Peyer's patch (tissue), 4 donors: ENCODE measurements at regions not wholly inside any gene's neighbourhood (a gene's known extent, or its start where the extent isn't known, plus 50 kb on each side); places are given as distances from the start of the nearest gene placed in this dataset.

ENCODE experiments used
- DNase-seq, 3 donors: peaks; one replicate each; pipeline ENCODE4 v3.0.0-alpha.2; 2017 to 2019
- H3K27ac ChIP-seq, 4 donors: fragments of 200-600 bp; sonication (generic); one replicate each; pipeline ENCODE4 v1.5.1; 2016 to 2019
- H3K27me3 ChIP-seq, 2 donors: fragments of 200-600 bp; sonication (generic); one replicate each; pipeline ENCODE4 v1.5.1; 2019
- H3K36me3 ChIP-seq, 3 donors: fragments of 200-600 bp; sonication (generic); one replicate each; pipeline ENCODE4 v1.5.1; 2016 to 2019
- H3K4me1 ChIP-seq, 4 donors: fragments of 200-600 bp; sonication (generic); one replicate each; pipeline ENCODE4 v1.5.1; 2016 to 2019
- H3K4me3 ChIP-seq, 4 donors: fragments of 200-600 bp; sonication (generic); 1 replicate in 3 of 4; 2 replicates in 1 of 4; pipeline ENCODE4 v1.5.1; 2016 to 2019; ENCODE audit warnings: mild to moderate bottlenecking in 1 of 4
- H3K9me3 ChIP-seq, 4 donors: fragments of 200-600 bp; sonication (generic); one replicate each; pipeline ENCODE4 v1.5.1; 2016 to 2019; ENCODE audit warnings: mild to moderate bottlenecking in 1 of 4
- CTCF ChIP-seq, 6 experiments: fragments of 450-650 bp in 4 of 6; fragments of 200-600 bp in 2 of 6; sonication (generic) in 1 of 6; IDR thresholded peaks; one replicate each; pipeline ENCODE4 v1.5.1; 2017 to 2019; ENCODE audit warnings: antibody characterized with exemption in 6 of 6, mild to moderate bottlenecking in 3 of 6, moderate library complexity in 1 of 6
- POLR2A ChIP-seq, 2 donors: fragments of 450-650 bp; IDR thresholded peaks; one replicate each; pipeline ENCODE4 v1.5.1; 2017; ENCODE audit warnings: antibody characterized with exemption in 2 of 2, mild to moderate bottlenecking in 2 of 2, moderate library complexity in 2 of 2

- Histone ChIP-seq H3K4me1 (no peaks in the 10 kb centered on the region), H3K9me3 (no peaks in the 10 kb centered on the region), H3K36me3 (no peaks in the 10 kb centered on the region), H3K4me3 (no peak overlapping the region), H3K27me3 (no peaks in the 10 kb centered on the region), H3K27ac (no peak overlapping the region)
- TF ChIP-seq CTCF (IDR thresholded peaks at IDR 0.05) (no peak), POLR2A (IDR thresholded peaks at IDR 0.05) (no peak)
- DNase-seq, result no peak
These were observed 316.2 kb upstream of the NAV3 start for GRCh38 chr12:77514511-77514910.

- TF ChIP-seq CTCF (IDR thresholded peaks at IDR 0.05), result no peak
- no peak overlapping the region for H3K27ac ChIP-seq
- no peaks in the 10 kb centered on the region for H3K4me1 ChIP-seq
- H3K27me3 ChIP-seq, result no peaks in the 10 kb centered on the region
- no peak for DNase-seq
- H3K36me3 ChIP-seq, result no peaks in the 10 kb centered on the region
- no peaks in the 10 kb centered on the region for H3K9me3 ChIP-seq
- H3K4me3 ChIP-seq, result no peak overlapping the region
These were observed 319.7 kb upstream of the NAV3 start for GRCh38 chr12:77510985-77511384.

GRCh38 chr12:77504466-77504865 is 326.2 kb upstream of the NAV3 start:
- no peak overlapping the region for H3K27ac ChIP-seq
- no peak overlapping the region for H3K4me3 ChIP-seq

GRCh38 chr12:77500089-77500488 is 330.6 kb upstream of the NAV3 start:
- TF ChIP-seq POLR2A (IDR thresholded peaks at IDR 0.05) (no peak), CTCF (IDR thresholded peaks at IDR 0.05) (no peak)
- H3K27ac ChIP-seq, result no peak overlapping the region
- no peak overlapping the region for H3K4me3 ChIP-seq
- no peaks in the 10 kb centered on the region for H3K4me1 ChIP-seq
- no peak for DNase-seq
- no peaks in the 10 kb centered on the region for H3K9me3 ChIP-seq
- no peaks in the 10 kb centered on the region for H3K27me3 ChIP-seq
- H3K36me3 ChIP-seq, result no peaks in the 10 kb centered on the region

More at GRCh38 chr12:77504466-77504865, 326.2 kb upstream of the NAV3 start:
- H3K27me3 ChIP-seq, result no peaks in the 10 kb centered on the region
- no peaks in the 10 kb centered on the region for H3K9me3 ChIP-seq
- no peaks in the 10 kb centered on the region for H3K4me1 ChIP-seq
- TF ChIP-seq POLR2A (IDR thresholded peaks at IDR 0.05) (no peak), CTCF (IDR thresholded peaks at IDR 0.05) (no peak)
- DNase-seq, result no peak
- H3K36me3 ChIP-seq, result no peaks in the 10 kb centered on the region

GRCh38 chr12:77497647-77498046 is 333.0 kb upstream of the NAV3 start:
- Histone ChIP-seq H3K36me3 (no peaks in the 10 kb centered on the region), H3K4me1 (no peaks in the 10 kb centered on the region), H3K27ac (no peak overlapping the region), H3K4me3 (no peak overlapping the region), H3K9me3 (no peaks in the 10 kb centered on the region), H3K27me3 (no peaks in the 10 kb centered on the region)
- TF ChIP-seq CTCF (IDR thresholded peaks at IDR 0.05) (no peak), POLR2A (IDR thresholded peaks at IDR 0.05) (no peak)
- no peak for DNase-seq

GRCh38 chr12:77496714-77497113 is 334.0 kb upstream of the NAV3 start:
- H3K27ac ChIP-seq, result no peak overlapping the region
- H3K36me3 ChIP-seq, result no peaks in the 10 kb centered on the region
- H3K27me3 ChIP-seq, result no peaks in the 10 kb centered on the region
- no peak overlapping the region for H3K4me3 ChIP-seq
- no peak for DNase-seq
- H3K9me3 ChIP-seq, result no peaks in the 10 kb centered on the region
- TF ChIP-seq CTCF (IDR thresholded peaks at IDR 0.05) (no peak), POLR2A (IDR thresholded peaks at IDR 0.05) (no peak)
- no peaks in the 10 kb centered on the region for H3K4me1 ChIP-seq
